Activated CD8-positive, alpha-beta memory T cell treated with anti-CD3 and anti-CD28 coated beads, Interleukin-2, amount 10 ng/mL, durations not matched to agents 7 days and 5 days (primary cell): ENCODE measurements at regions not wholly inside any gene's neighbourhood (a gene's known extent, or its start where the extent isn't known, plus 50 kb on each side); places are given as distances from the start of the nearest gene placed in this dataset.

Source experiments
- ATAC-seq: fragments of 150-1000 bp; cut with Tn5 transposase; one replicate; pipeline ENCODE4 v1.10.0; 2021; ENCODE audit warnings: moderate library complexity
- CTCF ChIA-PET: fragments of 350-600 bp; sonication (Branson Sonifier 250); formaldehyde crosslinking; loops from one replicate; lab custom pipeline; 2021; ENCODE audit warnings: antibody characterized with exemption; lab: Charles Lee
- DNase-seq: peaks from one replicate; pipeline ENCODE4 v3.0.0-alpha.2; 2020
- H3K27ac Mint-ChIP-seq: one replicate; pipeline ENCODE4 v1.8.0; 2021; ENCODE audit warnings: mild to moderate bottlenecking, mixed read lengths
- H3K27me3 Mint-ChIP-seq: one replicate; pipeline ENCODE4 v1.8.0; 2021; ENCODE audit warnings: mixed read lengths
- H3K36me3 Mint-ChIP-seq: one replicate; pipeline ENCODE4 v1.8.0; 2021; ENCODE audit warnings: mild to moderate bottlenecking, mixed read lengths
- H3K4me1 Mint-ChIP-seq: one replicate; pipeline ENCODE4 v1.8.0; 2021; ENCODE audit warnings: mixed read lengths
- H3K4me3 Mint-ChIP-seq: one replicate; pipeline ENCODE4 v1.8.0; 2021; ENCODE audit warnings: mild to moderate bottlenecking, moderate library complexity, mixed read lengths
- H3K9me3 Mint-ChIP-seq: one replicate; pipeline ENCODE4 v1.8.0; 2022; ENCODE audit warnings: low read depth, mixed read lengths

GRCh38 chr17:70006159-70006558 lies 68.9 kb upstream of the KCNJ16 start:
- no peak for ATAC-seq
- Mint-ChIP-seq H3K9me3 (no peaks in the 10 kb centered on the region), H3K4me1 (no peaks in the 10 kb centered on the region), H3K27ac (no peak overlapping the region), H3K27me3 (no peaks in the 10 kb centered on the region), H3K36me3 (no peaks in the 10 kb centered on the region), H3K4me3 (no peak overlapping the region)
- DNase-seq = no peak
- CTCF ChIA-PET = no interaction called here

- ATAC-seq (no peak), DNase-seq (no peak)
- no peaks in the 10 kb centered on the region for H3K9me3 Mint-ChIP-seq
- no peaks in the 10 kb centered on the region for H3K4me1 Mint-ChIP-seq
- H3K27me3 Mint-ChIP-seq = no peaks in the 10 kb centered on the region
- no peaks in the 10 kb centered on the region for H3K36me3 Mint-ChIP-seq
- CTCF ChIA-PET = no interaction called here
- no peak overlapping the region for H3K27ac Mint-ChIP-seq
- no peak overlapping the region for H3K4me3 Mint-ChIP-seq
Measured at GRCh38 chr17:70011750-70012149, 63.3 kb upstream of the KCNJ16 start.

GRCh38 chr17:70013911-70014310 lies 61.1 kb upstream of the KCNJ16 start:
- no peak for DNase-seq
- CTCF ChIA-PET = no interaction called here
- H3K4me1 Mint-ChIP-seq = no peaks in the 10 kb centered on the region
- ATAC-seq = no peak
- no peaks in the 10 kb centered on the region for H3K9me3 Mint-ChIP-seq
- H3K27me3 Mint-ChIP-seq = no peaks in the 10 kb centered on the region
- H3K4me3 Mint-ChIP-seq = no peak overlapping the region
- H3K36me3 Mint-ChIP-seq = no peaks in the 10 kb centered on the region
- H3K27ac Mint-ChIP-seq = no peak overlapping the region

DNA sequence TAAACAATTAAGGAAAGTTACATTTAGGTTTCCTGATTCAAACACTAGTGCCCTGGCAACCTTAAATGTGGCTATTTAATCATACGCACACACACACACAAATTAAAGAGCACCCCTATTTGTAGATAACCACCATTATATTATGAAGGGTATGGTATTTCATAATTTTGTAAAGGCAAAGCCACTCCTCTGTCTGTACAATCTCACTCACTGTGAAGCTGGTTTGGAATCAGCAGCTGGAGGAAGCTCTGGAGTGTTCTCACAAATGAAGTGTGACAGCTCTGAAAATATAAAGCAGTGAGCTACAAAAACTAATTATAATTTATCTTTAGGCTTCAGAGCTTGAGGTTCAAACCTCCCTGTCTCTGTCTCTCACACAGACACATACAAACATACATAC lies 57.9 kb upstream of the KCNJ16 start:
- H3K27me3 Mint-ChIP-seq = no peaks in the 10 kb centered on the region
- H3K27ac Mint-ChIP-seq = no peak overlapping the region
- H3K4me3 Mint-ChIP-seq = no peak overlapping the region
- DNase-seq (no peak), ATAC-seq (no peak)
- H3K4me1 Mint-ChIP-seq = no peaks in the 10 kb centered on the region
- CTCF ChIA-PET = no interaction called here
- H3K36me3 Mint-ChIP-seq = no peaks in the 10 kb centered on the region
- H3K9me3 Mint-ChIP-seq = no peaks in the 10 kb centered on the region

DNA sequence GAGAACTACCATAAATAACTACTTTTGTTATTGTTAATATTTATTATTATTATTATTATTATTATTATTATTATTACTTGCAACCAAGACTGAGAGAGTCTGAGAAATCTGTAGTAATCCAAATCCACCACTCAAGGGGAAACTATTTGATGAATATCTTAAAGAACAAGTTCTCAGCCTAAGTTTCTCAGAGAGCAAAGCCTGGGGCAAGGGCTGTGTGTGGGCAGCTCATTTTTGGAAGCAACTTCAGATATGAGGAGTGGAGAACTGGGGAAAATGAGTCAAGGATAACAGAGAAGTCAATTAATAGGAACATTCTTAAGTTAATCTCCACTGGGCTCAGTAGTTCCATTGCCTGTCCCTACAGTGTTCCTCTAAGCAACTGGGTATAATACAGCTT lies 57.1 kb upstream of the KCNJ16 start:
- Mint-ChIP-seq H3K4me1 (no peaks in the 10 kb centered on the region), H3K9me3 (no peaks in the 10 kb centered on the region), H3K27ac (no peak overlapping the region), H3K36me3 (no peaks in the 10 kb centered on the region), H3K27me3 (no peaks in the 10 kb centered on the region), H3K4me3 (no peak overlapping the region)
- ATAC-seq (no peak), DNase-seq (no peak)
- CTCF ChIA-PET = no interaction called here

DNA sequence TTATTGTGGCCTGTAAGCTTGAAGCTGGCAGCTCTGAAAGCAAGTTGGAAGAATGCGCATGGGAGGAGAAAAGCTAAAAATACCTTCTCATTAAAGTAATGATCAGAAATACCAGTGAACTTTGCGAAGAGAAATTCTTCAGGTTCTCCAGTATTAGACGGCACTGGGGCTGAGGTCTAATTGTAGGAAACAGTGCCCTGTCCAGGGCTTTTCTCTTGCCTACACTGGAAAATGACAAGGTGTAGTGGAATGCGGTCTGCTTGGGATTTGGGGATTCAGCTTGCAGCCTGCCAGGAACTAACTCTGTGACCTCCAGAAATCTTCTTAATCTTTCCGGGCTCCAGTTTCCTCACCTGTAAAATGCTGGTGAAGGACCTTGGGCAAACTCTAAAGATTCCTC lies 53.3 kb upstream of the KCNJ16 start:
- Mint-ChIP-seq H3K4me1 (no peaks in the 10 kb centered on the region), H3K4me3 (no peak overlapping the region), H3K36me3 (no peaks in the 10 kb centered on the region), H3K27me3 (no peaks in the 10 kb centered on the region), H3K27ac (no peak overlapping the region), H3K9me3 (no peaks in the 10 kb centered on the region)
- CTCF ChIA-PET = no interaction called here
- DNase-seq (no peak), ATAC-seq (no peak)

DNA sequence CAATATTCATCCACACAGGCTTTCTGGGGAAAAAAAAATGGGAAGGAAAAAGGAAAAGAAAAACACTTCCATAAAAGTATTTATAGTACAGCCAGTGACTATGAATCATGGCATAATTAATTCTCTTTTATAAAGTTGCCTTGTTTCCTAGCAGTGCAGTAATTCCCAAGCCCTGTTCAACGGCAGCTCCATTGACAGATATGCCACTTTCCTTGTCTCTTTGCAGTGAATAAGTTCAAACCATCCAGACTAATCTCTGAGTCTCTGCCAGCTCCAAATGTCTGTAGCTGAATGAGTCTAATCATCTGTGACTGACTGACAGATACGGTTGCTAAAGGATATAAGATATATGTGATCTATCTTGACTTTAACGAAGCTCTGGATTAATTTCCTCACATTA lies 52.9 kb upstream of the KCNJ16 start:
- DNase-seq (no peak), ATAC-seq (no peak)
- no peaks in the 10 kb centered on the region for H3K36me3 Mint-ChIP-seq
- no peaks in the 10 kb centered on the region for H3K4me1 Mint-ChIP-seq
- H3K4me3 Mint-ChIP-seq = no peak overlapping the region
- no peaks in the 10 kb centered on the region for H3K27me3 Mint-ChIP-seq
- H3K27ac Mint-ChIP-seq = no peak overlapping the region
- no peaks in the 10 kb centered on the region for H3K9me3 Mint-ChIP-seq
- CTCF ChIA-PET = no interaction called here

GRCh38 chr17:70024253-70024652 lies 50.8 kb upstream of the KCNJ16 start:
- H3K36me3 Mint-ChIP-seq = no peaks in the 10 kb centered on the region
- CTCF ChIA-PET = no interaction called here
- H3K4me3 Mint-ChIP-seq = no peak overlapping the region
- no peak for DNase-seq
- no peaks in the 10 kb centered on the region for H3K4me1 Mint-ChIP-seq
- ATAC-seq = no peak
- no peak overlapping the region for H3K27ac Mint-ChIP-seq
- H3K9me3 Mint-ChIP-seq = no peaks in the 10 kb centered on the region
- H3K27me3 Mint-ChIP-seq = no peaks in the 10 kb centered on the region
